Panc1 (cell line): ENCODE measurements at regions not wholly inside any gene's neighbourhood (a gene's known extent, or its start where the extent isn't known, plus 50 kb on each side); places are given as distances from the start of the nearest gene placed in this dataset.

Source experiments
- ATAC-seq: fragments of 200-7000 bp; cut with Tn5 transposase; 2 replicates; pipeline ENCODE4 v1.9.1; 2020; ENCODE audit warnings: mild to moderate bottlenecking, moderate library complexity
- BruUV-seq: library from RNA; stranded (reverse); fragments of 400-500 nt; replicated peaks from 2 replicates; lab custom pipeline; 2021; lab: Mats Ljungman, UMichigan
- CTCF ChIA-PET: fragments of 300-600 bp; sonication (Branson Sonifier 250); formaldehyde crosslinking; loops from one replicate; lab custom pipeline; 2022; ENCODE audit warnings: antibody characterized with exemption; lab: Charles Lee
- POLR2A ChIA-PET: fragments of 300-600 bp; sonication (Branson Sonifier 250); formaldehyde crosslinking; loops from one replicate; lab custom pipeline; 2022; ENCODE audit warnings: antibody characterized with exemption; lab: Charles Lee
- DNase-seq: peaks from one replicate; pipeline ENCODE4 v3.0.0-alpha.2; 2010; ENCODE audit warnings: low read depth, low spot score
- H3K27ac ChIP-seq: 2 replicates; pipeline ENCODE4 v1.5.1; 2011; ENCODE audit warnings: mild to moderate bottlenecking, low read length, inconsistent platforms
- H3K27me3 ChIP-seq: fragments of 200-500 bp; sonication (Bioruptor generic); 2 replicates; pipeline ENCODE4 v1.6.0; 2014; ENCODE audit warnings: low read length, inconsistent platforms; ENCODE audit not compliant: control insufficient read depth, insufficient read depth
- H3K36me3 ChIP-seq: fragments of 200-500 bp; sonication (Bioruptor generic); 2 replicates; pipeline ENCODE4 v1.5.1; 2014; ENCODE audit warnings: inconsistent platforms, mild to moderate bottlenecking, low read length, moderate library complexity; ENCODE audit not compliant: control insufficient read depth, insufficient read depth
- H3K4me1 ChIP-seq: 2 replicates; pipeline ENCODE4 v1.5.1; 2011; ENCODE audit warnings: inconsistent platforms, mild to moderate bottlenecking, low read length, moderate library complexity; ENCODE audit not compliant: control insufficient read depth, insufficient read depth
- H3K4me3 ChIP-seq, 2 experiments: 2 replicates each; pipeline ENCODE4 v1.5.1; 2011 to 2012; ENCODE audit warnings: low read depth in 2 of 2, low read length in 2 of 2, mild to moderate bottlenecking in 2 of 2, inconsistent platforms in 1 of 2, moderate library complexity in 1 of 2
- H3K9me3 ChIP-seq: fragments of 200-500 bp; sonication (Bioruptor generic); 2 replicates; pipeline ENCODE4 v1.5.1; 2014; ENCODE audit warnings: low read depth, mild to moderate bottlenecking, inconsistent platforms, low read length, moderate library complexity; ENCODE audit not compliant: control insufficient read depth, insufficient read depth
- POLR2AphosphoS5 ChIP-seq: IDR thresholded peaks from 2 replicates; pipeline ENCODE4 v1.6.1; 2012; ENCODE audit warnings: mild to moderate bottlenecking, low read depth, low read length, moderate library complexity
- SIN3A ChIP-seq: IDR thresholded peaks from 2 replicates; pipeline ENCODE4 v1.6.1; 2012; ENCODE audit warnings: low read depth, mild to moderate bottlenecking, low read length, moderate library complexity, borderline replicate concordance; ENCODE audit not compliant: insufficient read depth
- TCF7L2 ChIP-seq: IDR thresholded peaks from 2 replicates; pipeline ENCODE4 v1.6.1; 2011; ENCODE audit warnings: mild to moderate bottlenecking, low read depth, low read length, inconsistent platforms
- in situ Hi-C: cut with HindIII; loops from 2 replicates; pipeline ENCODE4 v1.10.0; 2016; ENCODE audit warnings: low sequenced_read_pairs, low pct_unique_long_range_greater_than_20kb
- intact Hi-C: fragments of 100-400 bp; cut with micrococcal nuclease; formaldehyde crosslinking; loops from one replicate; pipeline ENCODE4 v1.10.0; 2022; ENCODE audit not compliant: unreplicated experiment
- TF ChIP-seq, protein P1 (sequence below): fragments of 450-650 bp; IDR thresholded peaks from 2 replicates; pipeline ENCODE4 v1.5.1; 2017; ENCODE audit warnings: mild to moderate bottlenecking
- TF ChIP-seq, protein P2 (sequence below), 2 experiments: IDR thresholded peaks; 2 replicates each; pipeline ENCODE4 v1.6.1; 2011 to 2012; ENCODE audit warnings: low read depth in 2 of 2, control low read depth in 1 of 2, low read length in 1 of 2, mild to moderate bottlenecking in 1 of 2, moderate library complexity in 1 of 2; ENCODE audit not compliant: insufficient read depth in 1 of 2

DNA sequence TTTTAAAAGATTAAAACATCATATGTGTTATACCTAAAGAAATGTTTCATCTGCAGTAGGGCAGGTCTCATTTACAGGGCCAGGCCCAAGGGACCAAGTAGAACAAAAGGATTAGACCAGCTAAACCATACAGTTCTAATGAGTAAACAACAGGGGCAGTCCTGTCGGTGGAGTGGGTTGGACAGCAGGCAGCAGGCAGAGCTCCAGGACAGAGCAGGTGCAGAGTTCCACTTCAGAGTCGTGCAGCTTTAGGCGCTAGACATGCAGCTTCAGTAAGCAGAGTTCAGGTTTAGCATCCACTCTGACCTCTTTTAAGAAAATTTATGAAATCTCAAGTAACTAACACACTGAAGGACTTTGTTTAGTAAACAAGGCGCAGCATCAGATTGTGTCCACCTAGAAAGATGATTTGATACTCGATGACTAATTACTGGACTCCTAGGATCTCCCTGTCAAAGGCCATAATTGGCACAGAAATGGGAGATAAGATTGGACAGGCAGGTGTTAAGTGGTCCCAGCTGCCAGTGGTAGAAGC, 487.7 kb upstream of the INTU start:
- in situ Hi-C loops (no loop called here), intact Hi-C loops (no loop called here)
- Histone ChIP-seq H3K36me3 (no peaks in the 10 kb centered on the region), H3K9me3 (no peaks in the 10 kb centered on the region), H3K27ac (no peak overlapping the region), H3K4me3 (no peak overlapping the region), H3K27me3 (no peaks in the 10 kb centered on the region), H3K4me1 (no peaks in the 10 kb centered on the region)
- ATAC-seq = no peak
- POLR2A ChIA-PET = no interaction called here
- no peak for TF ChIP-seq TCF7L2
- no peak for TF ChIP-seq SIN3A
- TF ChIP-seq, protein P1, sequence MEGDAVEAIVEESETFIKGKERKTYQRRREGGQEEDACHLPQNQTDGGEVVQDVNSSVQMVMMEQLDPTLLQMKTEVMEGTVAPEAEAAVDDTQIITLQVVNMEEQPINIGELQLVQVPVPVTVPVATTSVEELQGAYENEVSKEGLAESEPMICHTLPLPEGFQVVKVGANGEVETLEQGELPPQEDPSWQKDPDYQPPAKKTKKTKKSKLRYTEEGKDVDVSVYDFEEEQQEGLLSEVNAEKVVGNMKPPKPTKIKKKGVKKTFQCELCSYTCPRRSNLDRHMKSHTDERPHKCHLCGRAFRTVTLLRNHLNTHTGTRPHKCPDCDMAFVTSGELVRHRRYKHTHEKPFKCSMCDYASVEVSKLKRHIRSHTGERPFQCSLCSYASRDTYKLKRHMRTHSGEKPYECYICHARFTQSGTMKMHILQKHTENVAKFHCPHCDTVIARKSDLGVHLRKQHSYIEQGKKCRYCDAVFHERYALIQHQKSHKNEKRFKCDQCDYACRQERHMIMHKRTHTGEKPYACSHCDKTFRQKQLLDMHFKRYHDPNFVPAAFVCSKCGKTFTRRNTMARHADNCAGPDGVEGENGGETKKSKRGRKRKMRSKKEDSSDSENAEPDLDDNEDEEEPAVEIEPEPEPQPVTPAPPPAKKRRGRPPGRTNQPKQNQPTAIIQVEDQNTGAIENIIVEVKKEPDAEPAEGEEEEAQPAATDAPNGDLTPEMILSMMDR = no peak
- no peak for TF ChIP-seq POLR2AphosphoS5
- TF ChIP-seq, protein P2, sequence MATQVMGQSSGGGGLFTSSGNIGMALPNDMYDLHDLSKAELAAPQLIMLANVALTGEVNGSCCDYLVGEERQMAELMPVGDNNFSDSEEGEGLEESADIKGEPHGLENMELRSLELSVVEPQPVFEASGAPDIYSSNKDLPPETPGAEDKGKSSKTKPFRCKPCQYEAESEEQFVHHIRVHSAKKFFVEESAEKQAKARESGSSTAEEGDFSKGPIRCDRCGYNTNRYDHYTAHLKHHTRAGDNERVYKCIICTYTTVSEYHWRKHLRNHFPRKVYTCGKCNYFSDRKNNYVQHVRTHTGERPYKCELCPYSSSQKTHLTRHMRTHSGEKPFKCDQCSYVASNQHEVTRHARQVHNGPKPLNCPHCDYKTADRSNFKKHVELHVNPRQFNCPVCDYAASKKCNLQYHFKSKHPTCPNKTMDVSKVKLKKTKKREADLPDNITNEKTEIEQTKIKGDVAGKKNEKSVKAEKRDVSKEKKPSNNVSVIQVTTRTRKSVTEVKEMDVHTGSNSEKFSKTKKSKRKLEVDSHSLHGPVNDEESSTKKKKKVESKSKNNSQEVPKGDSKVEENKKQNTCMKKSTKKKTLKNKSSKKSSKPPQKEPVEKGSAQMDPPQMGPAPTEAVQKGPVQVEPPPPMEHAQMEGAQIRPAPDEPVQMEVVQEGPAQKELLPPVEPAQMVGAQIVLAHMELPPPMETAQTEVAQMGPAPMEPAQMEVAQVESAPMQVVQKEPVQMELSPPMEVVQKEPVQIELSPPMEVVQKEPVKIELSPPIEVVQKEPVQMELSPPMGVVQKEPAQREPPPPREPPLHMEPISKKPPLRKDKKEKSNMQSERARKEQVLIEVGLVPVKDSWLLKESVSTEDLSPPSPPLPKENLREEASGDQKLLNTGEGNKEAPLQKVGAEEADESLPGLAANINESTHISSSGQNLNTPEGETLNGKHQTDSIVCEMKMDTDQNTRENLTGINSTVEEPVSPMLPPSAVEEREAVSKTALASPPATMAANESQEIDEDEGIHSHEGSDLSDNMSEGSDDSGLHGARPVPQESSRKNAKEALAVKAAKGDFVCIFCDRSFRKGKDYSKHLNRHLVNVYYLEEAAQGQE (IDR thresholded peaks at IDR 0.05; ENCODE audit: insufficient read depth in 1 of 2, low read depth in 2 of 2, low read length in 1 of 2) = no peak
- CTCF ChIA-PET = no interaction called here
- BruUV-seq = no TSS peak
- no peak for DNase-seq

GRCh38 chr4:127148165-127148564, 484.6 kb upstream of the INTU start:
- Histone ChIP-seq H3K4me3 (no peak overlapping the region), H3K9me3 (no peaks in the 10 kb centered on the region), H3K4me1 (no peaks in the 10 kb centered on the region), H3K27me3 (no peaks in the 10 kb centered on the region), H3K27ac (no peak overlapping the region), H3K36me3 (no peaks in the 10 kb centered on the region)
- TF ChIP-seq, protein P2 (IDR thresholded peaks at IDR 0.05; ENCODE audit: insufficient read depth in 1 of 2, low read depth in 2 of 2, low read length in 1 of 2) = no peak
- TF ChIP-seq TCF7L2 (no peak), SIN3A (no peak), POLR2AphosphoS5 (no peak)
- TF ChIP-seq, protein P1 = no peak
- CTCF ChIA-PET = no interaction called here
- no TSS peak for BruUV-seq
- DNase-seq (no peak), ATAC-seq (no peak)
- intact Hi-C loops (no loop called here), in situ Hi-C loops (no loop called here)
- POLR2A ChIA-PET = no interaction called here
